GM18907 (cell line): ENCODE measurements at regions not wholly inside any gene's neighbourhood (a gene's known extent, or its start where the extent isn't known, plus 50 kb on each side); places are given as distances from the start of the nearest gene placed in this dataset.

Experiments used
- ATAC-seq: cut with Tn5 transposase; IDR thresholded peaks from one replicate; pipeline ENCODE4 v1.9.1; 2021; ENCODE audit warnings: mild to moderate bottlenecking, moderate library complexity; ENCODE audit not compliant: unreplicated experiment

- ATAC-seq: no peak
Measured at GRCh38 chr4:123913598-123913997, 517.0 kb downstream of the SPRY1 start.

DNA sequence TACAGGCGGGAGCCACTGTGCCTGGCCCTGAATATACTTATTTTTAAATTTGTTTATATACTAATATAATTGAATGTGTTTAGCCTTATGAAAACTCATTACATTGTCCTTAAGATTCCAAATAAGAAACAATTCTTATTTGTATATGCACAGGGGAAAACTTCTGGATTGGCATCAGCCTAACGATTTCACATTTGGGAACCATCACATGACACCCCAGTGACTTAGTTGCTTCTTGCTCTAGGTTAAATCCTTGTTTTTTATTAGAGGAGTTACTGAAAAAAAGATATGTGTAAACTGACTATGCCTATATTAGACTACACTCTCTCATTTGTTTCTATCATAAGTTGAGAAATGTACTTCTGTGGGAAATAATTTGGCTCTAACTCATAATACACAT lies 520.2 kb downstream of the SPRY1 start:
- ATAC-seq: no peak

GRCh38 chr4:123919576-123920098 lies 523.0 kb downstream of the SPRY1 start:
- no peak for ATAC-seq

GRCh38 chr4:123921339-123921738 lies 524.7 kb downstream of the SPRY1 start:
- ATAC-seq: no peak

DNA sequence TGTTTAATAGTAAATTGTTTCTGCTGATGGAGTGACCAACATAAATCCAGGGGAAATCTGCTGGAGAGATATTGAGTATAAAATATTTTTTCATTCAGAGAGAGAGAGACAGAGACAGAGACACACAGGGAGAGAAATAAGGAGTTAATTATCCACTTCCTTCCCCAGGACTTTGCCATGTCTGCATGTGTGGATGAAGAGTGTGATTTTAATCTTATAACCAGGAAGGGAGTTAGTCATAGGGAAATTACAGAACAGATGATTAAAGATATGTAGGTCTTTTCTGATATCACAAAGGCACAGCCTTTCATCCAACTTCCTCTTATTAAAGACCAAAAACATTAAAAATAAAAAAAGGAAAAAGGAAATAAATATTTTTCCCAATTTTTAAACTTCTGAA lies 526.3 kb downstream of the SPRY1 start:
- ATAC-seq: no peak

DNA sequence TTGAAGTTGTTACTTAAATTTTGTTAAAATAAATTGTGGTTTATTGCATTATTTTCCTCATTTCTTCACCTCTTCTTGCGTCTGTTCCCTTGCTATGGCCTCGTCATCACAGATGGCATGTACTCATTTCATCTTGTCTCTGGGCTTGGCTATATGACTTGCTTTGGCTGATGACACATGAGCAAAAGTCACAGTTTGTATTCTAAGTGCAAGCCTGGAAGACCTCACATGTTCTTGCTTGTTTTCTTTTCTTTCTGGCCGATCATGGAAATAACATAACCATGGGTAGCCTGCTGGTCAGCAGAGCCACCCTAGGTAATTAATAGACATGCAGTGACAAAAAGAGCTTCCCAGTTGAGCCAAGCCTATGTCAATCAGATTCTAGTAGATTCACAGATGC lies 527.9 kb downstream of the SPRY1 start:
- no peak for ATAC-seq

DNA sequence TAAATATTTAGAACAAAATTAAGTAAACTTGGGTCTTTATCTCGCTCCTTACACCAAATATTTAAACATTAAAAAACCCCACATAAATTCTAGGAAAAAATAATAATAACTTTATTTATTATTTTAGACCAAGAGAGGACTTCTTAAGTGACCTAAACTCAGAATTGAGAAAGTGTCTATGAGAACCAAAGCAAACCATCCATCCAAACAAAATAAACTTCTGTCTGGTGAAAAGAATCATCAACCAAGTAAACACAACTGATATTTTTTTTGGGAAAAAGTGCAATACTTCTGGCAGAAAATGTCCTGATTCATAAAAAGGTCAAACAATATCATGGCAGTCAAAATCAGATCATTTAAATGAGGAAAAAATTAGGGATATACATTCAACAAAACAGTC lies 533.0 kb downstream of the SPRY1 start:
- ATAC-seq: no peak

DNA sequence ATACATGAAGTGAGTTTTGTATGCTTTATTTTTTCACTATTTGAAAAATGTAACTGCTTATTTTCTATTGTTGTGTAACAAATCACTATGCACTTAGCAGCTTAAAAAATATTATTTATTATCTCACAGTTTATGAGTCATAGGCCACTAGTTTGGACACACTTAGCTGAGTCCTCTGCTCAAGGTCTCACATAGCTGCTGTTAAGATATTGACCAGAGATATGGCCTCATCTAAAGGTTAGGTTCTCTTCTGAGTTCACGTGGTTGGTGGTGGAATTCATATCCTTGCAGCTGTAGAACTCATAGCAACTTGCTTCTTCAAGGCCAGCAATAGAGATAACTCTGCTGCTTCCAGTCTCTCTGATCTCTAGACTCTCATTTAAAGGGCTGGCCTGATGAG lies 534.4 kb downstream of the SPRY1 start:
- ATAC-seq: no peak

GRCh38 chr4:123934096-123934495 lies 537.5 kb downstream of the SPRY1 start:
- ATAC-seq: no peak

GRCh38 chr4:123936621-123937043 lies 540.0 kb downstream of the SPRY1 start:
- no peak for ATAC-seq

DNA sequence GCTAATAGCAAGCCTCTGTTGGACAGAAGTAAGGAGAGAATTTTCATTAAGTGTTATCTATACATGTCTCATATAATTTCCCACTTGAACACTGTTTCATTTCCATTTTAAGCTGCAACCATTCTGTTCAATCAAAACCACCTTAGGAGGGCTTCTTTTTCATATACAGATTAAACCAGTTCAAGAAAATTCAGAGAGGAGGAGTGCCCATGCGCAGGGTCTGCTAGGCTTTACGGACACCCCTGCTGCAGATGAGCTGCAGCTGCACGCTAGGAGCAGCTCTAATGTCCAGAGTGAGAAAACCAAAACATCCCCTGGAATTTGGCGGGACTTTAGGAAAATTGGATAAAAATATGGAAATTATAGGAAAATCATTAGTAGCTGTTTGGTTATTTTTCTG lies 541.0 kb downstream of the SPRY1 start:
- no peak for ATAC-seq

- no peak for ATAC-seq
Measured at GRCh38 chr4:123939621-123940020, 543.0 kb downstream of the SPRY1 start.

DNA sequence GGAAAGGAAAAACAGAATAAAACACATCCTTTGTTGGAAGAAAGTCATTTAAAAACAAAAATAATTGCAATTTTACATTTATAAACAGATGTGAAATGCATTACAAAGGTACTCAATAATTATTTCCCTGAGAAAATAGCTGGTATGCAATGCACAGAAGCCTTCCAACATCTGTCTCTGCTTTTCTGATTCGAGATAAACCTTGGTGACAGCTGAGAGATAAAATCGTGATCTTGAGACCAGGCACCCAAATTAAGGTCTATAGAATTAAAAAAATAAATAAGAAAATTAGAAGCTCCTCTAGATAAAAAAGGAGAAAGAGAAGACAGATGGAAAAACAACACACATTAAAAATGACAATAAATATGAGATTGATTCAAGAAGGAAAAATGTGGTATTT lies 544.0 kb downstream of the SPRY1 start:
- ATAC-seq: no peak

DNA sequence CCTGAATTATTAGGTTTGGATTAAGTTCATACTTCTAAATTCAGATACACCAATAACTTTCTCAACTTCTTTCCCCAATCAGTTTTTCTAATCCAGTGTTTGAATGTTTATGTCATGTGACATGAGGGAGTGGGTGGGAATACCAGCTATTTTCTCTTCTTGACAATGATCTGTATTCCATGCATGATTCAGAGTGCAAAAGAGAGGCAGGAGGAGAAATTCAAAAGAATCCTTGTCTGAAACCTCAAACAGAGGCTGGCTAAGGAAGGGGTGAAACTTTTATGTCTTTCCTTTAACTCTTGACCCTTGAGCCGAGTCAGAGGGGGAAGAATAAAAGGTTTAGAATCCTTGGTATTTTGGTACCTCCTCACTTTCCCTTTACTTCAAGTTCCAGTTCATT lies 544.7 kb downstream of the SPRY1 start:
- no peak for ATAC-seq

GRCh38 chr4:123943976-123944375 lies 547.4 kb downstream of the SPRY1 start:
- ATAC-seq: no peak

DNA sequence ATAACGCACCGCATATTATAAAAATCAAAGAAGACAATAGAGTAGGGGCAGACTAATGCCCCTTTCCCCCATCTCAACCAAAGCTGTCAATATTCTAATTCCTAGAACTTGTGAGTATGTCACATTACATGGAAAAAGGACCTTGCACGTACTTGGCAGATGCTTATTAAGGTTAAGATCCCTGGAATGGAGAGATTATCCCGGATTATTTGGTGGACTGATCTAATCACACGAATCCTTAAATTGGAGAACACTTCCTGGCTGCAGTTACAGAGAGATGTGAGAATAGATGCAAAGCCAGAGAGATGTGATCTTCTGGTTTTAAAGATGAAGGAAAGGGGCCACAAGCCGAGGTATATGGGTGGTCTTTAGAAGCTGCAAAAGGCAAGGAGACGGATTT lies 548.7 kb downstream of the SPRY1 start:
- ATAC-seq: no peak

DNA sequence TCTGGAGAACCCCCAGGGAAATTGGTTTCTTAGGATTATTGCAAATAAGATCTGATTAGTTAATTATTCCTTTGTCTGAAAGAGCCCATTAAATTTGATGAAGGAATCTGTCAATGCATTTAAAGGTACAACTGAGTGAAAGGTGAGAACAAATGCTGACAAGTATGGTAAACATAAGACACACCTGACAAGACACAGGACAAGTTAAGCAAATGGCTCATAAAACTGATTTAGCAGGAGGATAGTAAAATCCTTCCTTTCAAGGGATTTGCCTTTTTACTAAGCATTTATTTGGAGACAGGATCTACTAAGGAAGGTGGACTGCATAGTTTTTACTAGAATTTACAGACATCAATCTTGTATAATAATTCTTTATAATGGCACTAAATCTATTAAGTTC lies 553.9 kb downstream of the SPRY1 start:
- no peak for ATAC-seq

DNA sequence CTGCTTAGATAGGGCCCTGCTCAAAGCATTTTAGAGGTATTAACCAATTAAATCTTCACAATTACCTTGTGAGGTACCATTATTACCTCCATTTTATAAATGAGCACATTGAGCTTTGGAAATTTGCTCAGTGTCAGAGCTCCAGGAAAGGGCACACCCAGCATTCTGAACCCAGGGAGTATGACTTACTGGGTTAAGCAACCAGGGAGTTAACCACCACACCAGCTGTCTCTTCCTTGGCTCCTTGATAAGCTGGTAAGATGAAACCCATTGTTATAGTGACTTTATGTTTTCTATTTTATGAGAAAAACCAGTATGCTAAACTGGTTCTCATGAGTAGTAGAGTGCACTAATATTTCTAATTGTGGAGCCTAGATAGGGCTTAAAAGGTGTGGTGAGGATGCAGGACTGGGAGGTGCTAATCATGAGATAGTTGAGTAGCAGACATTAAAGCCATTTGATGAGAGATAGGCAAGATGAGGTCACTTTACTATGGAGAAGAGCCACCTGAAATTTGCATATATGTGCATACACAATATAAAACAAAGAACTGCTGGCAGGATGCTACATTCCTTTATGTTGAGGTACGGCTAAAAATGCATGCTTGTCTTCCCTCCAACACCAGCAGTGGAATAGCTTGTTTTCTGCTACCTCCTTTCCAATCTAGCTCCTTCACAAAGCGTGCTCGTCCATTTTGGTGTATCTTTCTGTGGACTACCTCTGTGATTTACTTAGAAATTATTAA lies 556.1 kb downstream of the SPRY1 start:
- no peak for ATAC-seq

- ATAC-seq: no peak
Measured at GRCh38 chr4:123953566-123953965, 557.0 kb downstream of the SPRY1 start.

GRCh38 chr4:123954220-123954619 lies 557.6 kb downstream of the SPRY1 start:
- no peak for ATAC-seq

DNA sequence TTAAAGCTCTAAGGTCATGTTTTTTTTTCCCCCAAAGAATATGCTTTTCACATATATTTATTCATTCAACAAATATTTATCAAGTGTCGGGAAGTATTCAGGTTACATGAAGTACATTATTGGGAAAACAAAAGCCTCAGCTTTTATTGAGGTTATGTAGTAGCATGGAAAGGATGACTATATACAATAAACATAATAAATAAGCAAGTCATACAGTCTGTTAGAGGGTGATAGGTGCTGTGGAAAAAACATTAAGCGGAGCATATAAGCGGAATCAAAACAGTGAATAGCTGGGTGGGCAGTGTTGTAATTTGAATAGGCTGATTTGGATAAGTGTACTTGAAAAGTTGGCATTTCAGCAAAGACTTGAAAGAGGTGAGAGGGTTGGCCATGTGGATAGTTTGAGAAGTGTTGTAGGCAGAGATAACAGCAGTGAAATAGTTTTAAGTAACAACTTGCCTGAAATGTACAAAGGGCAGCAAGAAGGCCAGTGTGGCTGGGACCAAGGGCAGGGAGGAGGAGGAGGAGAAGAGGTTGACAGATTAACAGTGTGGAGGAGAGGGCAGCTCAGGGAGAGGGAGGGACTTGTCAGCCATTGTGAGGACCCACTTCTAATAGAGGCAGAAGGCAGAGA lies 558.7 kb downstream of the SPRY1 start:
- no peak for ATAC-seq

DNA sequence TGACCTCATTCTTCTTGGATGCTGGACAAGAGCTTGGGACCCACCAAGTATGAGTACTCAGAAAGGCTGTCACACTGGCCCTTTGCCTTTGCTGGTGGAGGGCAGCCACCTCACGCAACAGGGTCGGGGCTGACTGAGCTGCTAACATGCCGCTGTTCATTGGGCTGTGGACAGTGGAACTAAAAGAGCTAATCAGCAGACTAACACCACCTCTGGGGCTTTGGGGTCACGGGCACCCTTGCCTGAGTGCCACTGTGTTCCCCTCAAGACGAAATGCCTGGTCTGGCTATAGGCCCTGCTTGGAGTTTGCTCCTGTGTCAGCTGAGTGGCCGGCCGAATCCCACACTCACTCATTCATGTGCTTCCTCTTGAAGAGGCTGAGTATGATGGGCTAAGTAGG lies 559.6 kb downstream of the SPRY1 start:
- no peak for ATAC-seq
